Smooth muscle cell of the brain vasculature (primary cell): ENCODE measurements at regions not wholly inside any gene's neighbourhood (a gene's known extent, or its start where the extent isn't known, plus 50 kb on each side); places are given as distances from the start of the nearest gene placed in this dataset.
"Not testable (repeated sequence)": the region's sequence is repeated elsewhere in the genome, so short reads cannot be mapped to it uniquely, and the experiment has no call there.

Experiments used
- DNase-seq: peaks from one replicate; pipeline ENCODE4 v3.0.0-alpha.2; 2012; ENCODE audit warnings: low read depth, low spot score

- DNase-seq: no peak
These were observed 298.3 kb downstream of the ARL4A start for GRCh38 chr7:12985752-12986151.

GRCh38 chr7:12987238-12987637, 299.8 kb downstream of the ARL4A start:
- no peak for DNase-seq

GRCh38 chr7:12990440-12990839, 303.0 kb downstream of the ARL4A start:
- DNase-seq: no peak

GRCh38 chr7:12993025-12993424, 305.6 kb downstream of the ARL4A start:
- DNase-seq: no peak

GRCh38 chr7:12995912-12996469, 308.6 kb downstream of the ARL4A start:
- no peak for DNase-seq

- no peak for DNase-seq
These were observed 319.9 kb downstream of the ARL4A start for GRCh38 chr7:13007331-13007730.

GRCh38 chr7:13009517-13009916, 322.1 kb downstream of the ARL4A start:
- DNase-seq: no peak

GRCh38 chr7:13014011-13014410, 326.6 kb downstream of the ARL4A start:
- no peak for DNase-seq

- no peak for DNase-seq
These were observed 328.7 kb downstream of the ARL4A start for GRCh38 chr7:13016036-13016581.

GRCh38 chr7:13016592-13017332, 329.3 kb downstream of the ARL4A start:
- DNase-seq: no peak

GRCh38 chr7:13017333-13017857, 330.0 kb downstream of the ARL4A start:
- peak; percentile 67 for DNase-seq

GRCh38 chr7:13017881-13018280, 330.4 kb downstream of the ARL4A start:
- peak; percentile 18 for DNase-seq

- peak; percentile 46 for DNase-seq
These were observed 334.3 kb downstream of the ARL4A start for GRCh38 chr7:13021566-13022300.

- DNase-seq: no peak
These were observed 336.8 kb downstream of the ARL4A start for GRCh38 chr7:13024121-13024674.

GRCh38 chr7:13025043-13025442, 337.6 kb downstream of the ARL4A start:
- DNase-seq: not testable (repeated sequence)

GRCh38 chr7:13027321-13027720, 339.9 kb downstream of the ARL4A start:
- DNase-seq: no peak

GRCh38 chr7:13028036-13028824, 340.8 kb downstream of the ARL4A start:
- DNase-seq: no peak

GRCh38 chr7:13028825-13029099, 341.3 kb downstream of the ARL4A start:
- peak; percentile 64 for DNase-seq

GRCh38 chr7:13031468-13031867, 344.0 kb downstream of the ARL4A start:
- no peak for DNase-seq

- DNase-seq: no peak
These were observed 344.7 kb downstream of the ARL4A start for GRCh38 chr7:13032084-13032483.

GRCh38 chr7:13032576-13032975, 345.1 kb downstream of the ARL4A start:
- no peak for DNase-seq
